LoVo (cell line): ENCODE measurements at regions not wholly inside any gene's neighbourhood (a gene's known extent, or its start where the extent isn't known, plus 50 kb on each side); places are given as distances from the start of the nearest gene placed in this dataset.
A peak's percentile ranks its signal among the peaks of the same experiment; 100 is the strongest.
"Not testable (repeated sequence)": the region's sequence is repeated elsewhere in the genome, so short reads cannot be mapped to it uniquely, and the experiment has no call there.

ENCODE experiments used
- DNase-seq: peaks from one replicate; pipeline ENCODE4 v3.0.0-alpha.2; 2016; ENCODE audit warnings: low spot score

- no peak for DNase-seq
These were observed 107.9 kb upstream of the DLG1 start for GRCh38 chr3:197406266-197406665.

- DNase-seq = no peak
These were observed 106.3 kb upstream of the DLG1 start for GRCh38 chr3:197404754-197405153.

GRCh38 chr3:197404030-197404429 is 105.6 kb upstream of the DLG1 start:
- no peak for DNase-seq

GRCh38 chr3:197402401-197402800 is 104.0 kb upstream of the DLG1 start:
- DNase-seq = not testable (repeated sequence)

GRCh38 chr3:197399486-197399885 is 101.1 kb upstream of the DLG1 start:
- no peak for DNase-seq

- DNase-seq = no peak
These were observed 100.0 kb upstream of the DLG1 start for GRCh38 chr3:197398286-197398878.

- no peak for DNase-seq
These were observed 99.4 kb upstream of the DLG1 start for GRCh38 chr3:197397838-197398237.

GRCh38 chr3:197394464-197395321 is 96.3 kb upstream of the DLG1 start:
- DNase-seq = no peak

- not testable (repeated sequence) for DNase-seq
These were observed 95.7 kb upstream of the DLG1 start for GRCh38 chr3:197394126-197394463.

- no peak for DNase-seq
These were observed 95.3 kb upstream of the DLG1 start for GRCh38 chr3:197393711-197394110.

- no peak for DNase-seq
These were observed 94.5 kb upstream of the DLG1 start for GRCh38 chr3:197392961-197393360.

- DNase-seq = no peak
These were observed 83.0 kb upstream of the DLG1 start for GRCh38 chr3:197381371-197381770.

GRCh38 chr3:197380786-197381185 is 82.4 kb upstream of the DLG1 start:
- no peak for DNase-seq

- DNase-seq = no peak
These were observed 80.7 kb upstream of the DLG1 start for GRCh38 chr3:197378985-197379718.

GRCh38 chr3:197376735-197377555 is 78.5 kb upstream of the DLG1 start:
- DNase-seq = no peak

GRCh38 chr3:197376020-197376419 is 77.6 kb upstream of the DLG1 start:
- no peak for DNase-seq

GRCh38 chr3:197375001-197375441 is 76.6 kb upstream of the DLG1 start:
- no peak for DNase-seq

- no peak for DNase-seq
These were observed 74.7 kb upstream of the DLG1 start for GRCh38 chr3:197373096-197373495.

- peak; percentile 91 for DNase-seq
These were observed 73.7 kb upstream of the DLG1 start for GRCh38 chr3:197372047-197372661.

GRCh38 chr3:197371591-197372046 is 73.2 kb upstream of the DLG1 start:
- DNase-seq = peak; percentile 27

- no peak for DNase-seq
These were observed 71.1 kb upstream of the DLG1 start for GRCh38 chr3:197369545-197369944.

- no peak for DNase-seq
These were observed 70.4 kb upstream of the DLG1 start for GRCh38 chr3:197368821-197369220.
